ENCODE measurements at regions not wholly inside any gene's neighbourhood (a gene's known extent, or its start where the extent isn't known, plus 50 kb on each side); places are given as distances from the start of the nearest gene placed in this dataset.
A peak's percentile ranks its signal among the peaks of the same experiment; 100 is the strongest.
"Not testable (repeated sequence)": the region's sequence is repeated elsewhere in the genome, so short reads cannot be mapped to it uniquely, and the experiment has no call there.

- no peak for DNase-seq
- no peak overlapping the region for H3K4me3 ChIP-seq (ENCODE audit: low read length in 3 of 3)
- H3K4me1 ChIP-seq (ENCODE audit: control insufficient read depth in 2 of 3, insufficient read depth in 2 of 3, low read depth in 1 of 3, low read length in 3 of 3), result no peaks in the 10 kb centered on the region
- no peak overlapping the region for H3K27ac ChIP-seq (ENCODE audit: low read depth in 2 of 2, low read length in 2 of 2)
- H3K9me3 ChIP-seq (ENCODE audit: control insufficient read depth in 2 of 3, insufficient read depth in 1 of 3, low read length in 3 of 3), result no peaks in the 10 kb centered on the region
- TF ChIP-seq CTCF (IDR thresholded peaks at IDR 0.05; ENCODE audit: borderline replicate concordance, extremely low read depth, insufficient read depth), result no peak
- no peak for FAIRE-seq
- intact Hi-C loops (cut with DNase I), result no loop called here
- H3K9ac ChIP-seq (ENCODE audit: low read length in 3 of 3), result no peak overlapping the region
- H3K36me3 ChIP-seq (ENCODE audit: control insufficient read depth in 2 of 3, insufficient read depth in 3 of 3, low read length in 3 of 3), result no peaks in the 10 kb centered on the region
- no peaks in the 10 kb centered on the region for H3K27me3 ChIP-seq (ENCODE audit: control insufficient read depth, insufficient read depth, low read length)
These were observed 326.6 kb upstream of the SASH1 start for GRCh38 chr6:148016013-148016412.

- Histone ChIP-seq H3K9me3 (ENCODE audit: control insufficient read depth in 2 of 3, insufficient read depth in 1 of 3, low read length in 3 of 3) (peaks cover 0 to 3% (median 3%) of the 10 kb centered on the region in 3 donors), H3K36me3 (ENCODE audit: control insufficient read depth in 2 of 3, insufficient read depth in 3 of 3, low read length in 3 of 3) (no peaks in the 10 kb centered on the region), H3K4me3 (ENCODE audit: low read length in 3 of 3) (no peak overlapping the region), H3K9ac (ENCODE audit: low read length in 3 of 3) (no peak overlapping the region), H3K27ac (ENCODE audit: low read depth in 2 of 2, low read length in 2 of 2) (no peak overlapping the region), H3K4me1 (ENCODE audit: control insufficient read depth in 2 of 3, insufficient read depth in 2 of 3, low read depth in 1 of 3, low read length in 3 of 3) (no peaks in the 10 kb centered on the region), H3K27me3 (ENCODE audit: control insufficient read depth, insufficient read depth, low read length) (no peaks in the 10 kb centered on the region)
- TF ChIP-seq CTCF (IDR thresholded peaks at IDR 0.05; ENCODE audit: borderline replicate concordance, extremely low read depth, insufficient read depth), result no peak
- DNase-seq, result peak in 2 of 5 donors; percentile 32 to 47
- no peak for FAIRE-seq
- intact Hi-C loops (cut with DNase I), result no loop called here
These were observed 321.5 kb upstream of the SASH1 start for GRCh38 chr6:148021165-148021564.

- peaks cover 0 to 3% (median 3%) of the 10 kb centered on the region in 3 donors for H3K9me3 ChIP-seq (ENCODE audit: control insufficient read depth in 2 of 3, insufficient read depth in 1 of 3, low read length in 3 of 3)
- intact Hi-C loops (cut with DNase I), result no loop called here
- FAIRE-seq, result no peak
- no peak overlapping the region for H3K27ac ChIP-seq (ENCODE audit: low read depth in 2 of 2, low read length in 2 of 2)
- no peaks in the 10 kb centered on the region for H3K36me3 ChIP-seq (ENCODE audit: control insufficient read depth in 2 of 3, insufficient read depth in 3 of 3, low read length in 3 of 3)
- peak in 3 of 5 donors; percentile 15 to 66 (median 29) for DNase-seq
- TF ChIP-seq CTCF (IDR thresholded peaks at IDR 0.05; ENCODE audit: borderline replicate concordance, extremely low read depth, insufficient read depth), result no peak
- H3K9ac ChIP-seq (ENCODE audit: low read length in 3 of 3), result no peak overlapping the region
- H3K4me1 ChIP-seq (ENCODE audit: control insufficient read depth in 2 of 3, insufficient read depth in 2 of 3, low read depth in 1 of 3, low read length in 3 of 3), result no peaks in the 10 kb centered on the region
- H3K27me3 ChIP-seq (ENCODE audit: control insufficient read depth, insufficient read depth, low read length), result no peaks in the 10 kb centered on the region
- H3K4me3 ChIP-seq (ENCODE audit: low read length in 3 of 3), result no peak overlapping the region
These were observed 320.9 kb upstream of the SASH1 start for GRCh38 chr6:148021699-148022098.

GRCh38 chr6:148022279-148022678 is 320.4 kb upstream of the SASH1 start:
- not testable (repeated sequence) for FAIRE-seq; H3K27ac ChIP-seq (ENCODE audit: low read depth in 2 of 2, low read length in 2 of 2); H3K4me3 ChIP-seq (ENCODE audit: low read length in 3 of 3)

More at GRCh38 chr6:148022279-148022678, 320.4 kb upstream of the SASH1 start:
- H3K27me3 ChIP-seq (ENCODE audit: control insufficient read depth, insufficient read depth, low read length); DNase-seq; intact Hi-C loops (cut with DNase I); H3K9me3 ChIP-seq (ENCODE audit: control insufficient read depth in 2 of 3, insufficient read depth in 1 of 3, low read length in 3 of 3); H3K9ac ChIP-seq (ENCODE audit: low read length in 3 of 3); H3K36me3 ChIP-seq (ENCODE audit: control insufficient read depth in 2 of 3, insufficient read depth in 3 of 3, low read length in 3 of 3); H3K4me1 ChIP-seq (ENCODE audit: control insufficient read depth in 2 of 3, insufficient read depth in 2 of 3, low read depth in 1 of 3, low read length in 3 of 3): not testable (repeated sequence)

Measured in kidney (tissue), 13 donors.